ENCODE measurements at regions not wholly inside any gene's neighbourhood (a gene's known extent, or its start where the extent isn't known, plus 50 kb on each side); places are given as distances from the start of the nearest gene placed in this dataset.

- TF ChIP-seq CHD7 (IDR thresholded peaks at IDR 0.05; ENCODE audit: insufficient replicate concordance, low read length) (no peak), BACH1 (IDR thresholded peaks at IDR 0.05; ENCODE audit: low read length) (no peak), CREB1 (IDR thresholded peaks at IDR 0.05) (no peak)
Measured at GRCh38 chr2:16290311-16291020, 350.1 kb downstream of the MYCN start (continued).

Measured in H1 (cell line).